Activated CD4-positive, alpha-beta T cell treated with anti-CD3 and anti-CD28 coated beads for 48 hours (primary cell): ENCODE measurements at regions not wholly inside any gene's neighbourhood (a gene's known extent, or its start where the extent isn't known, plus 50 kb on each side); places are given as distances from the start of the nearest gene placed in this dataset.
"Not testable (repeated sequence)": the region's sequence is repeated elsewhere in the genome, so short reads cannot be mapped to it uniquely, and the experiment has no call there.

ENCODE experiments used
- DNase-seq: peaks from one replicate; pipeline ENCODE4 v3.0.0-alpha.2; 2020

- DNase-seq = no peak
Measured at GRCh38 chr14:106235356-106236159, 709.2 kb downstream of the TMEM121 start.

GRCh38 chr14:106248321-106249192, 722.2 kb downstream of the TMEM121 start:
- DNase-seq = no peak

GRCh38 chr14:106253995-106254394, 727.6 kb downstream of the TMEM121 start:
- DNase-seq = not testable (repeated sequence)

- peak; percentile 87 for DNase-seq
Measured at GRCh38 chr14:106257569-106257994, 731.2 kb downstream of the TMEM121 start.

- DNase-seq = peak; percentile 95
Measured at GRCh38 chr14:106268013-106268727, 741.8 kb downstream of the TMEM121 start.

GRCh38 chr14:106269029-106269428, 742.6 kb downstream of the TMEM121 start:
- no peak for DNase-seq

- no peak for DNase-seq
Measured at GRCh38 chr14:106269451-106270204, 743.2 kb downstream of the TMEM121 start.

GRCh38 chr14:106270476-106271121, 744.2 kb downstream of the TMEM121 start:
- not testable (repeated sequence) for DNase-seq

- DNase-seq = peak; percentile 40
Measured at GRCh38 chr14:106276326-106277267, 750.2 kb downstream of the TMEM121 start.

- DNase-seq = peak; percentile 34
Measured at GRCh38 chr14:106277503-106277902, 751.1 kb downstream of the TMEM121 start.

- DNase-seq = no peak
Measured at GRCh38 chr14:106280876-106281275, 754.5 kb downstream of the TMEM121 start.

- peak; percentile 36 for DNase-seq
Measured at GRCh38 chr14:106286697-106287290, 760.4 kb downstream of the TMEM121 start.

- no peak for DNase-seq
Measured at GRCh38 chr14:106287506-106287905, 761.1 kb downstream of the TMEM121 start.

GRCh38 chr14:106291626-106292025, 765.2 kb downstream of the TMEM121 start:
- DNase-seq = no peak

GRCh38 chr14:106294324-106294723, 767.9 kb downstream of the TMEM121 start:
- no peak for DNase-seq

GRCh38 chr14:106300951-106301510, 774.6 kb downstream of the TMEM121 start:
- not testable (repeated sequence) for DNase-seq

GRCh38 chr14:106301609-106302008, 775.2 kb downstream of the TMEM121 start:
- not testable (repeated sequence) for DNase-seq

GRCh38 chr14:106302661-106303060, 776.3 kb downstream of the TMEM121 start:
- DNase-seq = no peak

GRCh38 chr14:106304271-106304670, 777.9 kb downstream of the TMEM121 start:
- DNase-seq = no peak
